ENCODE measurements at regions not wholly inside any gene's neighbourhood (a gene's known extent, or its start where the extent isn't known, plus 50 kb on each side); places are given as distances from the start of the nearest gene placed in this dataset. TPM values are rescaled to one million over a fixed set of nuclear protein-coding genes. Genes with fewer than 3 reads are reported as not detected.

DNA sequence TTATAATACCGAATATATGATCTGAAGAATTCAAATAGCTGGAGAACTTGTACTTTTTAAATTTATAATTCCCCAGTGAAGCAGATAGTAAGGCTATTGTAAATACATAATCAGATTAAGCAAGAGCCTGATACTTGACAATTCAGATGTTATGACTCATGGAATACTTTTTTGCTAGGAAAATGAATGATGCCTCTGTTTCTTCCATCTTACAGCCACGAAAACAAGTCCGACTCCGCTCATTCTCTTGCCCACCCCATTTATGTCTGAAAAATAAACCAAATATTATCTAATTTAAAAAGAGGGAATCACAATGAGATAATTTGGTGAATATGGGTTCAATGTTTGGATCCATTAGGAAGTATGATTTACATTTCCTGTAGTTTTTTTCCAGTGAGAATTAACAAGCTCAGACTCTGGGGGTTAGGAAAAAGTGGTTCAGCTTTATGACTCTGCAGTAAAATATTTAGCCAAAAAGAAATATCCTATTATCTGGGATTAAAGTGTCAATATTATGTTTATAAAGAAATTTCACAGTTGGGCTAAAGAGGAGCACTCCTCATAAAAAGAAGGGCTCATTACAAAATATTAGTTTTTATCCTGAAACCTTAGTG lies 50.4 kb upstream of the DAB1 start:
- Histone ChIP-seq H3K36me3 (no peaks in the 10 kb centered on the region), H3K27me3 (no peaks in the 10 kb centered on the region), H3K27ac (no peak overlapping the region), H3K4me1 (no peaks in the 10 kb centered on the region), H3K4me3 (no peak overlapping the region), H3K9me3 (no peaks in the 10 kb centered on the region)
- intact Hi-C loops (cut with DNase I) = no loop called here
- no peak for TF ChIP-seq POLR2AphosphoS5 (IDR thresholded peaks at IDR 0.05; ENCODE audit: insufficient read depth in 1 of 2, low read depth in 1 of 2)
- no peak for TF ChIP-seq POLR2A (IDR thresholded peaks at IDR 0.05)
- TF ChIP-seq, protein P1, sequence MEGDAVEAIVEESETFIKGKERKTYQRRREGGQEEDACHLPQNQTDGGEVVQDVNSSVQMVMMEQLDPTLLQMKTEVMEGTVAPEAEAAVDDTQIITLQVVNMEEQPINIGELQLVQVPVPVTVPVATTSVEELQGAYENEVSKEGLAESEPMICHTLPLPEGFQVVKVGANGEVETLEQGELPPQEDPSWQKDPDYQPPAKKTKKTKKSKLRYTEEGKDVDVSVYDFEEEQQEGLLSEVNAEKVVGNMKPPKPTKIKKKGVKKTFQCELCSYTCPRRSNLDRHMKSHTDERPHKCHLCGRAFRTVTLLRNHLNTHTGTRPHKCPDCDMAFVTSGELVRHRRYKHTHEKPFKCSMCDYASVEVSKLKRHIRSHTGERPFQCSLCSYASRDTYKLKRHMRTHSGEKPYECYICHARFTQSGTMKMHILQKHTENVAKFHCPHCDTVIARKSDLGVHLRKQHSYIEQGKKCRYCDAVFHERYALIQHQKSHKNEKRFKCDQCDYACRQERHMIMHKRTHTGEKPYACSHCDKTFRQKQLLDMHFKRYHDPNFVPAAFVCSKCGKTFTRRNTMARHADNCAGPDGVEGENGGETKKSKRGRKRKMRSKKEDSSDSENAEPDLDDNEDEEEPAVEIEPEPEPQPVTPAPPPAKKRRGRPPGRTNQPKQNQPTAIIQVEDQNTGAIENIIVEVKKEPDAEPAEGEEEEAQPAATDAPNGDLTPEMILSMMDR (IDR thresholded peaks at IDR 0.05) = no peak
- no peak for DNase-seq (ENCODE audit: extremely low spot score in 2 of 2)

Small RNA genes lying in the stretch of these regions (small RNA-seq; reads per million reads assigned to genes)
- not detected for gene AL445193.1

All from vagina (tissue), 2 donors.